HG03139 (cell line): ENCODE measurements at regions not wholly inside any gene's neighbourhood (a gene's known extent, or its start where the extent isn't known, plus 50 kb on each side); places are given as distances from the start of the nearest gene placed in this dataset.

Source experiments
- ATAC-seq: cut with Tn5 transposase; IDR thresholded peaks from one replicate; pipeline ENCODE4 v1.9.1; 2021; ENCODE audit not compliant: unreplicated experiment

DNA sequence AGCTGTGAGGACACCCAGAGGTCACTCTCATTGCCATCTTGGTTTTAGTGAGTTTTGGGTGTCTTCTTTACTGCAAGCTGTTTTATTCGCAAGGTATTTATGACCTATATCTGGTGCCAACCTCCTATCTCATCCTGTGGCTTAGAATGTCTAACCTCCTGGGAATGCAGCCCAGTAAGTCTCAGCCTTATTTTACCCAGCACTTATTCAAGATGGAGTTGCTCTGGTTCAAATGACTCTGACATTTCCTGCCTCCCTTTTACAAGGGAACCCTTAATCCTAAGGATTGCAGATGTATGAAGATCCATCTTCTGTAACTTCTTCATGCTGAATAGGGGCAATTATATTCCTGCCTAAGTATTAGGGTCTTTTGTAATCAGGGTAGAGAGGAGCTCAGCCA, 708.0 kb downstream of the TMEM182 start:
- no peak for ATAC-seq

DNA sequence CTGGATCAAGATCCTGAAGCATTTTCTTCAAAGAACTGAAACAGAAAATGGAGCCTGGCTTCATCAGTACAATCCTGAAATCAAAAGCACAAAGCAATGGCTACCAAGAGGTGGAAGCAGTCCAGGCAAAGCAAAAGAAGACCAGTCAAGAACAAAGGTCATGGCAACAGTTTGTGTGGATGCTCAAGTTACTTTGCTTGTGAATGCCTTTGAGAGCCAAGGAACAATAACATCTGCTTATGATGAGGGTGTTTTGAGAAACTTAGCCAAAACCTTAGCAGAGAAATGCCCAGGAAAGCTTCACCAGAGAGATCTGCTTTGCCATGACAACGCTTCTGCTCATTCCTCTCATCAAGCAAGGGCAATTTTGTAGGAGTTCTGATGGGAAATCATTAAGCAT, 723.1 kb downstream of the TMEM182 start:
- ATAC-seq, result no peak

DNA sequence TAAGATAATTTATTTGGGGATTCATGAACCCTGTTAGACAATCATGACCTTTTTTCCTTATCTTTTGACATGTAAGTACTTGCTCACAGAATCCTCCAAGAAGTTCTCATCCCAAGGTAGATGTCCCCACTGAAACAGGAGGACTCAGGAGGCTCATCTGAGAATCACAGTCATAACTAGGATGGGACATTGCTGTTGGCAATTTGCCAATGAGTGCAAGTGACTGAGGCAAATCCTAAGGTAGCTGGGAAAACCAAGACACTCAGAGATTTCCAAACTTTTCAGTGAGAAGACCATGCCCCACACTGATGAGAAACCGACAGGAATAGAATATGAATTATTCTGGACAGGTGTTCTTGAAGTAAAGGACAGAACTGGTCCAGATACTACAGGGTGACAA, 735.0 kb downstream of the TMEM182 start:
- no peak for ATAC-seq

- ATAC-seq, result no peak
These were observed 745.0 kb downstream of the TMEM182 start for GRCh38 chr2:103506812-103507211.

DNA sequence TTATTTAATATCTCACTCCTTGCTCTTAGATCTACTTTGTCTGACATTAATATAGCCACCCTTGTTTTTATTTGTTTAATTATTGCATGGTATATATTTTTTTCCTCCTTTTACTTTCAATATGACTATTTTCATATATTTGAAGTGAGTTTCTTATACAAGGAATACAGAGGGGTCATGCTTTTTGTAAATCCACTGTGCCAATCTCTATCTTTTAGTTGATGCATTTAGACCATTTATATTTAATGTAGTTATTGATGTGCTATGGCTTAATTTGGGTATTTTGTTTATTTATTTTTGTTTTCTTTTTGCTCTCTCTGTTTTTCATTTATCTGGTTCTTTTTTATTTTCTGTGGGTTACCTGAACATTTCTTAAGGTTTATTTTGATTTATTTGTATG, 750.6 kb downstream of the TMEM182 start:
- ATAC-seq, result no peak

DNA sequence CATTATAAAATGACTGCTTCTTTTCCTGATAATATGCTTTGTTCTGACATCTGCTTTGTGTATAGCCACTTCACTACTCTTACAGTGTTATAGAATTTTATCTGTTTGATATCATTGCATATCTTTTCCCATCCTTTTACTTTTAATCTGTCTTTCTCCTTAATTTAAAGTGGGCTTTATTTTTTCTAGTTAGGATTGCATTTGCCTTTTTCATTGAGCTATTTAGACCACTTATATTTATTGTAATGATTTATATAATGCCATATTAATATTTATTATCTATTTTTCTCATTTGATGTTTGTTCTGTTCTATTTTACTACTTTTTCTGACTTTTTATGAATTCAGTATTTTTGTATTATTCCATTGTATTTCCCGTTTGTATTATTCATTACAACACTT, 758.7 kb downstream of the TMEM182 start:
- ATAC-seq, result no peak

DNA sequence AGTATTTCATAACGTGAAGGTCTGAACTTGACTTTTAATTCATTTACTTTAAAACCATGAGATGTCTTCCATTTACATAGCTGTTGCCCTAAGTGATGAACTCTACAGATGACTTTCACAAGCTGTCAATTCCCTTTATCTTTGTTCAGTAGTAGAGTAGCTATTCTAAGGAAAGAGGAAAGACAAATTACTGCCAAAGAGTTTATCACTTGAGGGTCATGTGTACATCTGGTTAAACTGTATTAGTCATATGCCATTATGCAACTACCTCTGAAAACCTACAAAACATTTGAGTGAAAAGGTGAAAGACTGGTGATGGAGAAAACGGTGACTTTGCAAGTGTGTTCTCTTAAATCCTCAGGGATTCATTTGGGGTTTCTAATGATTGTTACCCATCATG, 763.9 kb downstream of the TMEM182 start:
- no peak for ATAC-seq

DNA sequence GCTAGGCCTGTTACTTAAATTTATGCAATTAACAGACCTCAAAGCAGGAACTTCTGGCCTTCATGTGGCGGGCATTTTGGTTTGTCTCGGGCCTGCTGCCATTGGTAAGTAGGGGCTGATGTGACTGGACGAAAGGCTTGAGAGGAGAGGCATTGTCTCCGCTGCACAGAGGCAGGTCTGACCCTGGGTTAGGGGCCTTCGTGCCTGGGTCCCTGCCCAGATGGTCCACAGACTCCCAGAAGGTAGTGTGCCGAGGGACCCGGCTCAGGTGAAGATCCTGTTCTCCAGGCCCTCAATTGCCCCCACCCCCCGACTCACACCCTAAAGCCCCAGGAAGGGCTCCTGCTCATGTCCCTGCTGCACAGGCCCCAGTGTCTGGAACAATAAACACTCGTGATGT, 764.9 kb downstream of the TMEM182 start:
- no peak for ATAC-seq

- ATAC-seq, result no peak
These were observed 765.4 kb downstream of the TMEM182 start for GRCh38 chr2:103527278-103527677.

DNA sequence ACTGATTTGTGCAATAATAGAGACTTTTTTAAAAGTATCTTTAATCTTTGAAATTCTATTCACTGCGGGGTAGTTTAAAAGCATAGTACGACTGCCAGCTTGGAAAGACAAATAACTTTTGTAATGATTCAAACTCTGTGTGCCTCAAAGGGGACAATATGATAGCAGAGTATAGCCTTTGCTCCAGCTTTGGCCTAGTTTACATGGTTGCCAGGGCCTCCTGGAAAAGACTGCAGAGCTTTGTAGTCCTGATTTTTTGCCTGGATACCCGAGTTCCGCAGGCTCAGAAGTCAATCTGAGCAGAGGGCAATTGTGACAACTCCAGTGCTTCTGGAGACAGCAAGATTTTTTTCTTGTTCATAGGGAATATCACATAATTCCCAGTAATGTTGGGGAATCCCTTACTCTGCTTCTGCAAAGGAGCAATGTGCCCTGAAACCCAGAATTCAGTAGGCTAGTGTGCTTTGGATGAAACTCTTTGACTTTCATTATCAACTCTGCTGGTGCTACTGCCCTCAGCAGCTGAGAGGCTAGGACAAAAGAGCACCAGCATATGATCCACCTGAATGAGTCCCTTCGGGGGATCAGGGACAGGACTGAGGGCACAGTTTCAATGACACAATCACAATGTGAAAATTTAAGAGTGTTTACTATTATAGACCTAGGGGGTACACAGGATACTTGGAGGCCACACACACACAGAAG, 768.1 kb downstream of the TMEM182 start:
- ATAC-seq, result no peak

DNA sequence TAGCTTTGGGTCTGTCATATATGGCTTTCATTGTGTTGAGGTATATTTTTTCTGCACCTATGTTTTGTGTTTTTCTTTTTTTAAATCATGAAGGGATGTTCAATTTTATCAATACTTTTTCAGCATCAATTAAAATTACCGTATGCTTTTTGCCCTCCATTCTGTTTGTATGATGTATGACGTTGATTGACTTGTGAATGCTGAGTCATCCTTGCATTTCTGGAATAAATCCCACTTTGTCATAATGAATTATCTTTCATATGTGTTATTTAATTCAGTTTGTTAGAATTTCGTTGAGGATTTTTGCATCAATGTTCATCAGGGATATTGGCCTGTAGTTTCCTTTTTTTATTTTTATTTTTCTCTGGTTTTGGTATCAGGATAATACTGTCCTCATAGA, 790.9 kb downstream of the TMEM182 start:
- ATAC-seq, result no peak

- no peak for ATAC-seq
These were observed 833.0 kb downstream of the TMEM182 start for GRCh38 chr2:103594823-103595222.

GRCh38 chr2:103605071-103605780, 843.4 kb downstream of the TMEM182 start:
- no peak for ATAC-seq

GRCh38 chr2:103615611-103616105, 853.8 kb downstream of the TMEM182 start:
- no peak for ATAC-seq

- ATAC-seq, result no peak
These were observed 855.1 kb downstream of the TMEM182 start for GRCh38 chr2:103616891-103617290.

DNA sequence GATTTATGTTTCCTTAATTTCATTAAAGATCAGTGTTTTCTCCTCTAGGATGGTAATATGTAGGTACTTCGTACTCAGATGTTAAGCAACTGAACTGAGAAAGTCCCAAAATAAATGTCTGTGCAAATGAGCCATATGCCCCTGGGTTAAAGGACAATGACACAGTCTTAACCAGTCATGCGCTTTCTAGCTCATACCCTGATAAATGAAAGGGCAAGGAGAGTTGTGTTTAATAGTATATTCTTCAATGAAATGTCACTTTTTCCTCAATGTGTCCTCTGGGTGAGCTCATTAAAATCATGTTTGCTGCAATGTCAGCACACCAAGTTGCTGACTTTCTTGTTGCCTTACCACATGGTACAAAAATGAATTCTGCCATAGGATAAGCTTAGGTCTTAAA, 856.3 kb downstream of the TMEM182 start:
- ATAC-seq, result no peak

GRCh38 chr2:103627301-103627700, 865.5 kb downstream of the TMEM182 start:
- ATAC-seq, result no peak

DNA sequence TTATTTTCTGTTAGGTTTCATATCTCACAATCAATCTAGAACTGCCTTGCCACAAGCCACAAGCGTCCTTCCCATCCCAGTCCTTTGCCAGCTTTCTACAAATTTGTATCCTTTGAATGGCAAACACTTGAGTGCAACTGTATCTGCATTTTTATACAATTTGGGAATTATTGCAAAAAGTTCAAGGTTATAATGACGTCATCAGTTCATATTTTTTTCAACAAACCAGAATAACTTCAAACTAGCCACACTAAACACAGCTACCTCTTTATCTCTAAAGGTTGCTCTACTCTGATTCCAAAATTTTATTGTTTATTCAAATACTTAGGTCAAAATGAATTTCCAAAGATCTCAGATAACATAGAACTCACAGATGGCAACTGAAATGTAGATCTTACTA, 877.1 kb downstream of the TMEM182 start:
- ATAC-seq, result no peak

DNA sequence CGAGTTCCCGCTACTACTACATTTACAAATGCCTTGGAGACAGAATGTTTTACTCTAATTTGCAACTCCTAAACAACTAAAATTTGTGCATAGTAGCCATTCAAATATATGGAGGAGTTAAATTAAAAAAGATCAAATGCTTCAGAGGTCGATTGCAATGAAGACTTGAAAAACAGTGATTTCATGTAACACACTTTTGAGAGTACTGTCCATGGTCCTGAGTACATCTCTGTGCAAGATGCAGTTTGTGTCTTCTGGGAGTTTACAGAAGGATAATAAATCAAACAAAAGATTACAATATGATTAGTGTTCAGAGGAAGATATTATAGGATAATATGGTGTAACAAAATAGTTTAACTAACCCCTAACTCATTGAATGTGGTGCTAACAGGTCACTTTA, 894.7 kb downstream of the TMEM182 start:
- ATAC-seq, result no peak

DNA sequence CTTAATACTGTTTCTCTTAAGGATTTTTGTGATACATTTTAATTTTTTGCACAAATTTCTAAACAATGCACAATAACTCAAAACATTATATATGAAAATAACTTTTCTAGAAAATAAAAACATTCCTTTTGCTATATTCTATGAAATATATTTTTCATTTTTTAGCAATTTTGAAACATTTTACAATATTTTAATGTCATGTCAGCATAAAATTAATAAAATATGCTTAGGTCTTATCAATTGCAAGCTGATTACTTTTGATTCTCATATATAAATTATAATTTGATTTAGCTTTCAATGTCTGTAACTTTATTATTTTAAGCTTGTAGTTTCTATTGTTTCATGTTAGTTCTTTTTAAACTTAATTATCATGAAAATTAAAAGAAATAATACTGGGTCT, 898.7 kb downstream of the TMEM182 start:
- ATAC-seq, result no peak

- ATAC-seq, result no peak
These were observed 899.1 kb downstream of the TMEM182 start for GRCh38 chr2:103660947-103661346.

GRCh38 chr2:103664690-103665089, 902.9 kb downstream of the TMEM182 start:
- ATAC-seq, result no peak
